CD4-positive, alpha-beta T cell treated with Interleukin-4 for 1 hour (primary cell): ENCODE measurements at regions not wholly inside any gene's neighbourhood (a gene's known extent, or its start where the extent isn't known, plus 50 kb on each side); places are given as distances from the start of the nearest gene placed in this dataset.

Experiments
- DNase-seq, 2 donors: peaks; one replicate each; pipeline ENCODE4 v3.0.0-alpha.2; 2020 to 2022

DNA sequence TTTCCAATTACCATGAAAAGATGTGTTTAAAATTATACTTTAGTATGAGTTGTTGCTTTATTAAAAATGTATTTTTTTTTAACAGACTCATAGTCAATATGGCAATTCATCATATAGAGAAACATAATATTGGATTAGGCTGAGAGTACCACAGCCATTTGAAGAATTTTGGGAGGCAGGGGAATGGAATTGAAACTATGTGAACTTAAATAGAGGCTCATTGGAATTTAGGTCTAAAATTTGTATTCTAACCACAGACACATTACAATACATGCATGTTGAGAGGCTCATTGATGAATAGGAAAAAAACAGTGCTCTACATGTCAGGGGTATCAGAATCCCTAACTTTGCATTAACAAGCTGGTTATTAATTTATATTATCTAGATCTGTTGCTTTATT lies 269.6 kb downstream of the DKK2 start:
- DNase-seq, result no peak

DNA sequence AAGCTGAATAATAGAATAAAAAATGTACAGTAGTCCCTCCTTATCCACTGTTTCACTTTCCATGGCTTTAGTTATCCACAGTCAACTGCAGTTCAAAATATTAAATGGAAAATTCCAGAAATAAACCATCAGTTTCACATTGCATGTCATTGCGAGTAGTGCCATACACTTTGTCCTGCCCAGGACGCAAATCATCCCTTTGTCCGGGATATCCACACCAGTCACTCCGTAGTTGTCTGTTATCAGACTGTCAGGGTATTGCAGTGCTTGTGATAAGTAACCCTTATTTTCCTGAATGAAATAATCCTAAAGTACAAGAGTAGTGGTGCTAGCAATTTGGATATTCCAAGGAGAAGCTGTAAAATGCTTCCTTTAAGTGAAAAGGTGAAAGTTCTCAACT lies 271.3 kb downstream of the DKK2 start:
- DNase-seq, result no peak

DNA sequence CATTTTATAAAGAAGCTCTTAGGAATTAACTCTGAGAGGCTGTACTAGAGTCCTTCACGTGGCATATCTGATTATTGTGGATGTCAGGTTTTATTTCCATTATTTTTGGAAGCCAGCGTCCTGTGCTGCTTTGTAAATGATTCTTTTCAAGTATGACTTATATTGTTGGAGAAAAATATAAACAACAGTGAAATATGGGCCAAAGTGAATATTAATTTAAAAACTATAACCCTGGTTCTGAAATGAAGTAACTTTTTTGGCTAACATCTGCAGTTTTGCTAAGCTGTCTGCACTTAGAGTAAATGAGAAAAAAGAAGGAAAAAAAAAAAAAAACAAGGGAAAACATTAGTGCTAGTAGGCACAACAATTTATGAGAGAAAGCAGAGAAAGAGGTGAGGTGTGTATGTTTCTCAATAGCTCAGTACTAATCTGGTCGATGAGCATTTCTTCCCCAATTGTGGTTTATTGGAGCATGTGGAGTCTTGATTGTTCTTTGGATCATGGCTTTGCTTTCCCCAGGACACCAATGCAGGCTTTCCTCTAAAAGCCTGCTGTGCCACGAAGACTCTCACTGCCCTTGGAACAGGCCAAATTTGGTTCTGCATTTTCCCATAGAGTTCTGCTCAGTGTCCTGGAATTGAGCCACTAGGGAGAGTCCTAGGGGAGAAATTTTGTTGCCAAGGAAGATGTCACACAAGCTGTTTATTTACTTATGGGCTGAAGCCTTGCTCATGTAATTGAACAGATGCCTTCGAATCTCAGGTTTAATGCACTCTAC lies 273.3 kb downstream of the DKK2 start:
- no peak for DNase-seq

DNA sequence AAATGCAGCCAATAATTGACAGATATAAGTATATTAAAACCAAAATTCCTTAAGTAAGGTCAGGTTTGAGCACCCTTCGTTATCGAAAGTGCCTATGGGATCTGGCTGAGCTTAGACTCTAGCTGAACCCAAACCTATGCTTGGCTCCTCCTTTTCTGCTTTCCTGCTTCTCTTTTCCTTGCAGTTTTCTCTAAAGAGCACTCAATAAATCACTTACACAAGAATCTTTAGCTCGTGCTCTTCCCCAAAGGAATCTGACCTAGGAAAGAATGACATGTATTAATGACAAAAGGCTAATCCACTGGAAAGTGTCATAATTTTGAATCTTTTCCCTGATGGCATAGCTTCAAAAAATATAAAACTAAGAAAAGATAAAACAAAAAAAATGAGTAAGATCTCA lies 282.7 kb downstream of the DKK2 start:
- no peak for DNase-seq

DNA sequence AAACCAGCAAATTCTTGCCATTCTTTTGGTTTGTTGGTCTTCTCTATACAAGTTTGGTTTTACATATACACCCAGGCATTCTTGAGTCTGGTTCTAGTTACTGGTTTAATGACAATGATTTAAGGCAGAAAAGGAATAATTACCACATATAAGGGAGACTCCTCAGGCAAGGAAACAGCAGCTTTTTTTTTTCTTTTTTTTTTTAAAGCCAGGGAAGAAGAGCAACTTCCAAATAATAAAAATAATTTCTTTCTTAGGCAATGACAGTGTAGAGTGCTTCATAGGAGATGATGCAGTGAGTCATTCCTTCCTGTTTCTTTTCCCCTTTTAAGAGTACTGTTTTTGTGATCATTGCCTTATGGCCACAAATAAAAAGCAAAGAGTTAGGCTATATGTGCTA lies 289.7 kb downstream of the DKK2 start:
- DNase-seq, result no peak

DNA sequence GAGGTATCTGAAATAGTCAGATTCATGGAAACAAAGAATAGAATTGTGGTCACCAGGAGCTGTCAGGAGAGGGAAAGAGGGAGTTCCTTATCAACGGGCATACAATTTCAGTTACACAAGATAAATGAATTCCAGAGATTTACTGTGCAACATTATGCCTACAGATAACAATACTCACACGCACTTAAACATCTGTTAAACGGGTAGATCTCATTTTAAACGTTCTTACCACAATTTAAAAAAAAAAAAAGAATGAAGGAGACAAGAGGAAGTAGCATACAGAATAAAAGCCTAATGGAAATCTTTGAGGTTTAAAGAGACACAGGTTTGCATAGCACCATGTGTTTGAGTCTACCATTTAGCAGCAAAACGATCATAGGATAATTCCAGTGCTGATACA lies 298.0 kb downstream of the DKK2 start:
- DNase-seq, result no peak

DNA sequence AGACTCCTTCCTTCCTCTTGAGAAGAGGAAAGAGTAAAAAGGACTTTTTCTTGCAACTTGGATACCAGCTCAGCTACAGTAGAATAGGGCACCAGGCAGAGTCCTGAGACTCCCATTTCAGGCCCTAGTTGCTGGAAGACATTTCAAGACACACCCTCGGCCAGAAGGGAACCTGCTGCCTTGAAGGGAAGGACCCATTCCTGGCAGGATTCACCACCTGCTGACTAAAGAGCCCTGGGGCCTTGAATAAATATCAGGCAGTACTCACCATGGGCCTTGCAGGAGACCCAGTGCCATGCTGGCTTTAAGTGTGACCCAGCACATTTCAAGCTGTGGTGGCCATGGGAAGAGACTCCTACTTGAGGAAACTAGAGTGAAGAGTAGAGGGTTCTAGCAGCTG lies 317.6 kb downstream of the DKK2 start:
- DNase-seq, result no peak

DNA sequence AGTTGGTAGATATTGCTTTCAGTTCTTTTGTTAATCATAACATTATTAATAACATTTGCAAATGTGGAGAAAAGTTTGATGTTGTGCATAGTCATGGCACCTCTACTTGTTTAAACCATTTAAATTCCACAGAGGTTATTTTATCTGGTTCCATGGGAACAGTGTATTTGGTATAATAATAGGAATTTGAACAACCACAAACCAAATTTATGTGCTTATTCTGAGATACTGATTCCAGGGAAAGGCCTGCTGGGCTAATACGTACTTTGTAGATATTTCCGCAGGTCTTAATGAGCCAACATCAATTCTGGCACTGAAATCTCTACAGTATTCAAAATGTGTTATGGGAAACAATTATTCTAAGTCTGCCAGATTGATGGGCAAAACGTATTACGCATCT lies 319.0 kb downstream of the DKK2 start:
- DNase-seq, result no peak

DNA sequence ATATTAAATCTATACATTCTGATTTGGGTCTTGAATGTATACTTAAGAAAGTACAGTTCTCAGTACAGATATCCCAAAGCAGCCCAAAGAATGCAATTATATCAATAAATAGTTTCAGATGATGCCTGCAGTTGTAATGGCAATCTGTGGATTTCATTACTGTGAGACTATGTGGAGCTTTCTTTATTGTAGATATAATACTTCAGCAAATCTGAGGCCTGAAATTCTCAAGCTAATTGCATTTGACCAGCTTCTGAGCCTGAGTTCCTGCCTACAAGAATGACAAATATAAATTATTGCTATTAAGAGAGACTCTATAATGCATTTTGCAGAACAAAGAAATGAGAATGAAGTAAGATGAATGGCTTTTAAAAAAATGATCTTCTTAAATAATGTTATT lies 320.3 kb downstream of the DKK2 start:
- no peak for DNase-seq

DNA sequence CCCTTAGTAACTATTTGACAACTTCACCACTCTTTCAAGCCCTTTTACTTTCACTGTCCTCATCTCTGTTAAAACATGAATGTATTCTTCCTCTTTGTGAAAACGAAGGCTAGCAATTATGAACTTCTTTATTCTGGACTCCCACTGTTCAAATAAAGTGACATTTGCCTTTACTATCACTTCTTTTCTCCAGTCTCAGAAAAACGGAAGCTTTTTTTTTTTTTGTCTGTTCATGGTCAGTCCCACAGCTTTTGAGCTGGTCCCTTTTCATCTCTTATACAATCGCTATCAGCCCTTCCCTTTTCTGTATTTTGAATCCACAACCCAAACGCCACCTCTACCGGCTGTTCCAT lies 327.7 kb downstream of the DKK2 start:
- DNase-seq, result no peak

DNA sequence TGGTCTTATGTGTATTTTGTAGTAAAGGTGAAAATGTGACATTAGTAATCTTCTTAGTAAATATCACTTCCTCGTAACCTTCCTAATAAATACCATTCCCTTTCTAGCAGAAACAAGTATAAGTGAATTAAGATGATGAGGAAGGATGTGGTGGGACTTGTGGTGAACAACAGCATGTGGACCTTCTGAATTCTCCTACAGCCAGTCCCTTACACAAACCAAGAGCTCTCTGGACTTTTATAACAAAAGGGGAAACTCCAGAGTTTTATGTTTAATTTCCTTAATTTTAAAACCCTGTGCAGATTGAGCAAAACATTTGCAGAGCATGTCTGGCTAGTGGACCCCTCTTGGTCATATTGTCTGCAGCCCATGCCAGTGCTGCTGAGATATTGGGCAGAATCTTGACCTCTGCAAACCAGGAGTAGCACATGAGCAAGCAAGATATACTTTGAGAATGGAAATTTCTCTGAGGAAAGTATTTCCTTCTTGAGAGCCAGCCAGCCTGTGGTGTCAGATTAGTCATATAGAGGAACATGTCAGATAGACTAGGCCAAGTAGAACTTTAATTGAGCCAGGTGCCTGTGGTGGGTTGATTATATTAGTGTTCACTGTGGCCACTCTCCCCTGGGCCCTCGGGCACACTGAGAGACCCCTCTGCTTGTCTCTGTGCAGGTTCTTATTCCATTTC lies 328.2 kb downstream of the DKK2 start:
- no peak for DNase-seq

DNA sequence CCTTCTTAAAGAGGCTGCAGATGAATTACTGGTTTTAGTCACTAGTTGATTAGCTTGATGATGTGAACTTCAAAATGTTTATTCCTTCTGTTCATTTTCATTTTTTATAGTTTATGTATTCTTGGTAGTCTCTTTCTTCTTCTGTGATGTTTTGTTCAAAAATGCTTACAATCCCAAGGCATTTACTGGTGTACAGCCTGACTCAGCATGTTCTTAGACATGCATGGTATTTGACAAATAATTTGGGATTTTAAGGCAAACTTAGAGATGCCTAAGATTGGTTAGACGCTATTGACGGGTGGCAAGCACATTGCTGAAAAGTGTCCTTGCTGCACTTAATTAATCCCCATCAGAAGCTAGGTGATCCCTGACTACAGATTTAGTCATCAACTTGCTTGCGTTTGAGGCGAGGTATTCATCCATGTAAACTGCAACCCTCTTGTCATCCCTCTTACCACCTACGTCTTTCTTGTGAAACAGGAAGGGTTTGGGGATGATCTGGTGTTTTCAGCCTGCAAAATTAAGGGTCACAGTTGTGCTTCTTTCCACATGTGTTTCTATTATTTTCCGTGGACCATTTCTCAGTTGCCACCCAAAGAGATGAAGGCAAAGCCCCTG lies 331.8 kb downstream of the DKK2 start:
- no peak for DNase-seq

DNA sequence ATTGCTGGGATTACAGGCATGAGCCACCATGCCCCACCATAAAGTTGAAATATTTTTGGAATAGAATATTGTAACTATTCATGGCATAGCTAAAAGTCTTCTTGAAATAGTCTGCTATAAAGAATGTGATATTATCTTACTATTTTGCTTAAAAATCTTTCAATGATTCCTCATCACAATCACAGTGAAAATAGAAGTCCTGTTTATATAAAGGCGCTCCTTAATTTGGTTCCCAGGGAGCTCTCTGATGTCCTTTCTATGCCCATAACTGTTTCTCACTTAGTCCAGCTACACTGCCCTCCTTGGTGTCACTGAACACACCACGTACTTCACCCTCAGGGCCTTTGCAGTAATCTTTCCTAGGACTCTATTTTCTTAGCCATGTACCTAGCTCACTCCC lies 331.7 kb upstream of the GIMD1 start:
- no peak for DNase-seq

DNA sequence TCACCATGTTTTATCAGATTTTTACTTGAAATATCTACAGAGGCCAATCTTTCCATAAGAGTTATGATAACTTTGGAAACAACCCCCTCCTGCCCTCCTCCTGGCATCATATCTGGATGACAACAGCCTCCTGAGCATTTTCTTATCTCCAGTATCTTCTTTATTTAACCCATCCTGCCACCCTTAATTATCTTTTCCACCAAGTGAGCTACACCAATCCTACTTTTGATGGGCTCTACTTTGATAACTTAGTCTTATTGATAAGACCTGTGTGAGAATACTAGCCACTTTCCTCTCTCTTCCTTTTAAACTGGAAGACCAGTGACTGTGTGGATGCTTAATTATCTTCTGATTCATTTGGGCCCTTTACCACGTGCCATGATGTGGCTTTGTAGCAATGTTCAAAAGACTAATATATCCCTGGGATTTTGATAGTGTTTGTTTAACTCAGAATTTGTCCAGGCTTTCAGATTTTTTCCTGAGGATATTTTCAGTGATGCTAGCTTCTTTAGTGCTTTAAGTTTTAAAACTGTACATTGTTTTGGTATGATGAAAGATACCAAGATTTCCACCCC lies 330.1 kb upstream of the GIMD1 start:
- DNase-seq, result no peak

DNA sequence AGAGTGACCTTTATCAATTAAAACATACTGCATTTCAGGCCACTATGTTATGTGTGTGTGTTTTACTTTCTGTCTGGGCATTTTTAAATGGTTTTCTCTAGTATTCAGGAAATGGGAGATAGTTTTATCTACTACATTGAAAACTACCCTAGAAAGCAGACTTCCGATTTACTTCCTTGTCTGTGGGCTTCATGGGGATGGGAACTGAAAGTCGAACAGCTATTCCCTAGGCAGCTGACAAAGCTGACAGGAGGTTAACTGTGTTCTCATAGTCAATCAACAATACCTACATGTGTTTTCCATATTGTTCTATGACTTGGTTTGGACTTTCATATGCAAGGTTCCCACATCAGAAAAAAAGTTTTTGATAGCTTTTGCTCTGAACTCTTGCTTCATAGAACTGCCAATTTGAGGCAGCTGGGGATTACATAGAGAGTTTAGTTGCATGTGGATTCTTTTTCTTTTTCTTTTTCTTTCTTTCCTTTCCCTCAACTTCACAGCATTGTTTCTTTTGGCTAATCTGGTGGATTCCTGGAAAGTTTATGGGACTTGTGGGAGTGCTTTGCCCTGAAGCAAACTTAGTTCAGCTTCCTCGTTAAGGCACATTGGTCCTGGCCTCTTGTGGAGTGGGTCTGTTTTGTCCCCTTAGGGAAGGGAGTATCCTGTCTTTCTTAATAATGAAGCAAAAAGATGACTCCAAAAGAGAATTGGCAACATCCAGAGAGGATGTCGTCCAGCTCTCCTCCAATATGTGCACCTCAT lies 327.1 kb upstream of the GIMD1 start:
- no peak for DNase-seq

DNA sequence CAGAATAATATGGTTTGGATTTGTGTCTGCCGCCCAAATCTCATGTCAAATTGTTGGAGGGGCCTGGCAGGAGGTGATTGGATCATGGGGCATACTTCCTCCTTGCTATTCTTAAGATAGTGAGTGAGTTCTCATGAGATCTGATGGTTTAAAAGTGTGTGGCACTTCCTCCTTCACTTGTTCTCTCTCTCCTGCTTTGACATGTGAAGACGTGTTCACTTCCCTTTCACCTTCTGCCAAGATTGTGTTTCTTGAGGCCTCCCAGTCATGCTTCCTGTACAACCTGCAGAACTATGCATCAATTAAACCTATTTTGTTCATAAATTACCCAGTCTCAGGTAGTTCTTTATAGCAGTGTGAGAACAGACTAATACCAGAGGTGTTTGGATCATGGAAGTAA lies 325.7 kb upstream of the GIMD1 start:
- no peak for DNase-seq

DNA sequence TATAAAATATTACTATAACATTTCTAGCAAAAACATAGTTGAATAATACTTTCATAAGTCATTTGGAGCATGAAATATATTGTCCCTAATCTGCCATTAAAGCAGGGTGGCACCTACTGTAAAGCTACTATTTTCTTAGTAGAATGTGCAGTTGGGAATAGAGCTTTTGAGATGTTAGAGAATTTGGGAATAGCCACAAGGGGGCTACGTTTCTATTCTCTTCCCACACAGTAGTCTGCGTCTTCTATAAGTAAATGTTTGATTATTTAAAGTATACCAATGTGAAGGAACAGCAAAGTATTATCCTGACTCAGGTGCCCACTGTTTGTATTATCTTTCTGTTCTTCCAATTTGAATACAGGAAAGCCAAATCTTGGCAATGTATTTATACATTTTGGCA lies 323.2 kb upstream of the GIMD1 start:
- DNase-seq, result no peak

DNA sequence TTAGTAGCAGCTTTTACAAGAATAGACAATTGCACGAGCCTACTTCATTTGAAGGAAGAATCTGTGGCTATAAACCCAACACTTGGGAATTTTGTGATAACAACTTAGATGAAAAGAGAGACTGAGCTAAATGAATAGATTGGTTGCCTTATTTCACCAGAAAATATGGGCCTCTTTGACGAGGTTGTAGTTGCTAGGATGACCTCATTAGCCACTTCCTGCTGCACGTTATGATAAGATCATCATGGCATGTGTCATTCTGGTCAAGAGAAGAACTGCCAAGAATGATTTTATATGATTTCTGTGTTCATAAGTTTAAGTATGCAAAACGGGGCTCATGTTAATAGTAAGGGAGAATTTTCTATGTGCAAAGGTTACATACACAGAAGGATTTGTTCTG lies 321.9 kb upstream of the GIMD1 start:
- DNase-seq, result no peak

DNA sequence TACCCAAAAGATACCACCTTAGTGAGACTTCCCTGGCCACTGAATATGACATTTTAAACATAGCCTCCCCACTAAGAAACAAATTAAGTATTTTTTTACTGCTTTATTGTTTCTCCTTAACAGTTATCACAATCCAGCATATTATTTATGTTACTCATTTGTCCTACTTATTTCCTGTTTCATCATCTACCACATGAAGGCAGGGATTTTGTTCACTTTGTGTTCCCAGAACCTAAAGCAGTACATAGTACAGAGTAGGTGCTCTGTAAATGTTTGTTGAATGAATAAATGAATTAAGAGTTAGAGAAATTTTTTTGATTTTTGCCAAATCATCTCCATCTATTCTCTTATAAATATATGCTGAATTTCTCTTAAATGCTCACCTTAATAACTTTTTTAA lies 318.4 kb upstream of the GIMD1 start:
- DNase-seq, result no peak

DNA sequence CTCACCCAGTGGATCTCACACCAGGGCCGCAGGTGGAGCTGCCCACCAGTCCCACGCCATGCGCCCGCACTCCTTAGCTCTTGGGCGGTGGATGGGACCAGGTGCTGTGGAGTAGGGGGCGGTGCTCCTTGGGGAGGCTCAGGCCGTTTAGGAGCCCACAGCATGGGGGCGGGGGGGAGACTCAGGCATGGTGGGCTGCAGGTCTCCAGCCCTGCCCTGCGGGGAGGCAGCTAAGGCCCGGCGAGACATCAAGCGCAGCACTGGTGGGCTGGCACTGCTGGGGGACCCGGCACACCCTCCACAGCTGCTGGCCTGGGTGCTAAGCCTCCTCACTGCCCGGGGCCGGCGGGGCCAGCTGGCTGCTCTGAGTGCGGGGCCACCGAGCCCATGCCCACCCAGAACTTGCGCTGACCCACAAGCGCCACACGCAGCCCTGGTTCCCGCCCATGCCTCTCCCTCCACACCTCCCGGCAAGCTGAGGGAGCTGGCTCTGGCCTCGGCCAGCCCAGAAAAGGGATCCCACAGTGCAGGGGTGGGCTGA lies 312.9 kb upstream of the GIMD1 start:
- no peak for DNase-seq

DNA sequence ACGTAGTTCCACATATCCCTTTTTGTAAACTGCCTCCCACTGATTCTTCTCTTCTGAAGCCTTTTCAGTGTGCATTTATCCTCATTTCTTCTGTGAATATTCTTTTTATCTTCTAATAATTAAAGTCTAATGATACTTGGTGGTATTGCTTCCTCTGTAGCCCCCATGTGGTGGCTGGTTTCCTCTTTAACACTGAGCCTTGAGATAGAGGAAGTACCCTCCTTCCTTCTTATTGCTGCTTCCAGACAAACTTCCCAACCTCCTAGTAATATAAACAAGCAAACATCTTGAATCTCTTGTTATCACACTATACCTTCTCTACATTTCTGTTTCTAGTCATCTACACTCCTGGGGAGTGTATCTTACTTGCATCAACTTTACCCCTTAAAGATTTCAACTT lies 310.5 kb upstream of the GIMD1 start:
- DNase-seq, result no peak

DNA sequence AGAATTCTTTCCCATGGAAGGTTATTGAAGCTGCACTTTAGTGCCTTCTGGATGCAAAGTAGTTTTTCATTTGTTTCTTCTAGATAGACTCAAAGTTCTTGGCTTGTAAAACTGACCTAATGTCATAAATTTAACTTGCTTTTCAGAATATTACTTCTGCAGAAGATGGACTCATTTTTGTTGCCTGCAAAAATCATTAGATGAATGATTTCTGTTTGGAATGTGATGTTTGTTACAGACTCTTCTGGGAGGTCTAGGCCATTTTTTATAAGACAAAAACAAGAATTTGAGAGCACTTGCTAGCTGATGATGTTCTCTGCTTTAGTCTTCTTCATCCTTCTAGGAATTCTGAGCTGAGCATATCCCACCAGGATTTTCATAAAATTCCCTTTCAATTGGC lies 308.6 kb upstream of the GIMD1 start:
- DNase-seq, result no peak
